PC-9 (cell line): ENCODE measurements at regions not wholly inside any gene's neighbourhood (a gene's known extent, or its start where the extent isn't known, plus 50 kb on each side); places are given as distances from the start of the nearest gene placed in this dataset.

Source experiments
- EZH2 ChIP-seq: fragments of 200-600 bp; sonication (generic); IDR thresholded peaks from 2 replicates; pipeline ENCODE4 v1.8.0; 2017; ENCODE audit warnings: antibody characterized with exemption, low read depth
- TF ChIP-seq, protein P1 (sequence below): fragments of 200-600 bp; sonication (generic); conservative IDR thresholded peaks from 2 replicates; pipeline ENCODE4 v1.6.1; 2017; ENCODE audit warnings: mixed run types, antibody characterized with exemption, mild to moderate bottlenecking, moderate library complexity

- TF ChIP-seq, protein P1, sequence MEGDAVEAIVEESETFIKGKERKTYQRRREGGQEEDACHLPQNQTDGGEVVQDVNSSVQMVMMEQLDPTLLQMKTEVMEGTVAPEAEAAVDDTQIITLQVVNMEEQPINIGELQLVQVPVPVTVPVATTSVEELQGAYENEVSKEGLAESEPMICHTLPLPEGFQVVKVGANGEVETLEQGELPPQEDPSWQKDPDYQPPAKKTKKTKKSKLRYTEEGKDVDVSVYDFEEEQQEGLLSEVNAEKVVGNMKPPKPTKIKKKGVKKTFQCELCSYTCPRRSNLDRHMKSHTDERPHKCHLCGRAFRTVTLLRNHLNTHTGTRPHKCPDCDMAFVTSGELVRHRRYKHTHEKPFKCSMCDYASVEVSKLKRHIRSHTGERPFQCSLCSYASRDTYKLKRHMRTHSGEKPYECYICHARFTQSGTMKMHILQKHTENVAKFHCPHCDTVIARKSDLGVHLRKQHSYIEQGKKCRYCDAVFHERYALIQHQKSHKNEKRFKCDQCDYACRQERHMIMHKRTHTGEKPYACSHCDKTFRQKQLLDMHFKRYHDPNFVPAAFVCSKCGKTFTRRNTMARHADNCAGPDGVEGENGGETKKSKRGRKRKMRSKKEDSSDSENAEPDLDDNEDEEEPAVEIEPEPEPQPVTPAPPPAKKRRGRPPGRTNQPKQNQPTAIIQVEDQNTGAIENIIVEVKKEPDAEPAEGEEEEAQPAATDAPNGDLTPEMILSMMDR: no peak
- TF ChIP-seq EZH2: no peak
Observed at GRCh38 chr12:47422611-47423010, 283.2 kb downstream of the RPAP3 start.
